ENCODE measurements at regions not wholly inside any gene's neighbourhood (a gene's known extent, or its start where the extent isn't known, plus 50 kb on each side); places are given as distances from the start of the nearest gene placed in this dataset.

DNA sequence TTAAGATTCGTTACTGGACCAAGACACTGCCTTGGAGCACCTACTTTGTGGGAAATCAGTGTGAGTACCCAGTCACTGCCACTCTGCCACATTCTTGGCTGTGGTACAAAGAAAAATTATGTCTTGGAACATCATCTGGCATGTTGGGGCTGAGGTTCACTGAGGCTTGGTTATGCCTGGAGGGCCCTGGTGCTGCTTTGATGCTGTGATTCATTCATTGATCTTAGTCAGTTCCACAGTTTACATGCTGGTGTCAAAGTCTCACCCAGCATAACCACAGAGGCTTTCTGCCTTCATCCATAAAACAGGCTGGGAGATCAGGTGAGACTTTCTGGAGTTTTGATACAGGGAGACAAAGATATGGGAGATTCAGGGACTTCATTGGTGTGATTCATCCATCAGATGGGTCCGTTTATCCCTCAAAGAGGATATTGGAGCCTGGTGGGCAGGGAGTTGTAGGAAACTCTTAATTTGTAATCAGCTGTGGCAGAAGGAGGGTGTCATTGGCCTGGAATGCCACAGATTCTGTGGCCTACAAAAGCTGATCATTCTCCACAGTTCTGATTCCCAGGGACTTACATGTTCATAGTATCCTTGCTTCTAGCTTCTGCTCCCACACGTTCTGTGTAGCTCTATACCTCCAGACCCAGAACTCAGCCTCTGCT lies 322.5 kb downstream of the PMP22 start:
- TF ChIP-seq, protein P1, sequence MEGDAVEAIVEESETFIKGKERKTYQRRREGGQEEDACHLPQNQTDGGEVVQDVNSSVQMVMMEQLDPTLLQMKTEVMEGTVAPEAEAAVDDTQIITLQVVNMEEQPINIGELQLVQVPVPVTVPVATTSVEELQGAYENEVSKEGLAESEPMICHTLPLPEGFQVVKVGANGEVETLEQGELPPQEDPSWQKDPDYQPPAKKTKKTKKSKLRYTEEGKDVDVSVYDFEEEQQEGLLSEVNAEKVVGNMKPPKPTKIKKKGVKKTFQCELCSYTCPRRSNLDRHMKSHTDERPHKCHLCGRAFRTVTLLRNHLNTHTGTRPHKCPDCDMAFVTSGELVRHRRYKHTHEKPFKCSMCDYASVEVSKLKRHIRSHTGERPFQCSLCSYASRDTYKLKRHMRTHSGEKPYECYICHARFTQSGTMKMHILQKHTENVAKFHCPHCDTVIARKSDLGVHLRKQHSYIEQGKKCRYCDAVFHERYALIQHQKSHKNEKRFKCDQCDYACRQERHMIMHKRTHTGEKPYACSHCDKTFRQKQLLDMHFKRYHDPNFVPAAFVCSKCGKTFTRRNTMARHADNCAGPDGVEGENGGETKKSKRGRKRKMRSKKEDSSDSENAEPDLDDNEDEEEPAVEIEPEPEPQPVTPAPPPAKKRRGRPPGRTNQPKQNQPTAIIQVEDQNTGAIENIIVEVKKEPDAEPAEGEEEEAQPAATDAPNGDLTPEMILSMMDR (IDR thresholded peaks at IDR 0.05; ENCODE audit: low read depth, low read length), result no peak
- no peak for TF ChIP-seq POLR2A (IDR thresholded peaks at IDR 0.05; ENCODE audit: extremely low read depth, insufficient read length)
- no peak for TF ChIP-seq MYC (IDR thresholded peaks at IDR 0.05; ENCODE audit: low read depth, low read length)
- TF ChIP-seq, protein P2, sequence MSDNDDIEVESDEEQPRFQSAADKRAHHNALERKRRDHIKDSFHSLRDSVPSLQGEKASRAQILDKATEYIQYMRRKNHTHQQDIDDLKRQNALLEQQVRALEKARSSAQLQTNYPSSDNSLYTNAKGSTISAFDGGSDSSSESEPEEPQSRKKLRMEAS (IDR thresholded peaks at IDR 0.05; ENCODE audit: low read depth, low read length), result no peak

All from NB4 (cell line).